ENCODE measurements at regions not wholly inside any gene's neighbourhood (a gene's known extent, or its start where the extent isn't known, plus 50 kb on each side); places are given as distances from the start of the nearest gene placed in this dataset.

GRCh38 chr5:3654515-3654914 is 58.9 kb downstream of the IRX1 start:
- DNase-seq (ENCODE audit: low read depth in 2 of 2) = no peak

- no peak for DNase-seq (ENCODE audit: low read depth in 2 of 2)
Observed at GRCh38 chr5:3656803-3657202, 61.2 kb downstream of the IRX1 start.

- no peak for DNase-seq (ENCODE audit: low read depth in 2 of 2)
Observed at GRCh38 chr5:3657364-3658022, 61.9 kb downstream of the IRX1 start.

GRCh38 chr5:3658929-3659328 is 63.3 kb downstream of the IRX1 start:
- DNase-seq (ENCODE audit: low read depth in 2 of 2) = no peak

- no peak for DNase-seq (ENCODE audit: low read depth in 2 of 2)
Observed at GRCh38 chr5:3659907-3660306, 64.3 kb downstream of the IRX1 start.

- DNase-seq (ENCODE audit: low read depth in 2 of 2) = no peak
Observed at GRCh38 chr5:3660630-3661029, 65.0 kb downstream of the IRX1 start.

GRCh38 chr5:3661755-3662296 is 66.2 kb downstream of the IRX1 start:
- no peak for DNase-seq (ENCODE audit: low read depth in 2 of 2)

GRCh38 chr5:3662344-3662743 is 66.7 kb downstream of the IRX1 start:
- DNase-seq (ENCODE audit: low read depth in 2 of 2) = no peak

GRCh38 chr5:3671337-3671736 is 75.7 kb downstream of the IRX1 start:
- DNase-seq (ENCODE audit: low read depth in 2 of 2) = no peak

- DNase-seq (ENCODE audit: low read depth in 2 of 2) = no peak
Observed at GRCh38 chr5:3678801-3679200, 83.2 kb downstream of the IRX1 start.

GRCh38 chr5:3680821-3681220 is 85.2 kb downstream of the IRX1 start:
- no peak for DNase-seq (ENCODE audit: low read depth in 2 of 2)

- no peak for DNase-seq (ENCODE audit: low read depth in 2 of 2)
Observed at GRCh38 chr5:3684118-3684517, 88.5 kb downstream of the IRX1 start.

GRCh38 chr5:3684771-3685354 is 89.2 kb downstream of the IRX1 start:
- no peak for DNase-seq (ENCODE audit: low read depth in 2 of 2)

GRCh38 chr5:3694819-3695218 is 99.2 kb downstream of the IRX1 start:
- DNase-seq (ENCODE audit: low read depth in 2 of 2) = no peak

GRCh38 chr5:3695818-3696217 is 100.2 kb downstream of the IRX1 start:
- DNase-seq (ENCODE audit: low read depth in 2 of 2) = no peak

- no peak for DNase-seq (ENCODE audit: low read depth in 2 of 2)
Observed at GRCh38 chr5:3698412-3698811, 102.8 kb downstream of the IRX1 start.

GRCh38 chr5:3701694-3702093 is 106.1 kb downstream of the IRX1 start:
- DNase-seq (ENCODE audit: low read depth in 2 of 2) = no peak

- DNase-seq (ENCODE audit: low read depth in 2 of 2) = no peak
Observed at GRCh38 chr5:3704661-3705060, 109.0 kb downstream of the IRX1 start.

- DNase-seq (ENCODE audit: low read depth in 2 of 2) = no peak
Observed at GRCh38 chr5:3709068-3709716, 113.6 kb downstream of the IRX1 start.

GRCh38 chr5:3709717-3710348 is 114.2 kb downstream of the IRX1 start:
- no peak for DNase-seq (ENCODE audit: low read depth in 2 of 2)

- DNase-seq (ENCODE audit: low read depth in 2 of 2) = no peak
Observed at GRCh38 chr5:3715062-3715461, 119.4 kb downstream of the IRX1 start.

GRCh38 chr5:3729631-3730030 is 134.0 kb downstream of the IRX1 start:
- no peak for DNase-seq (ENCODE audit: low read depth in 2 of 2)
